ENCODE measurements at regions not wholly inside any gene's neighbourhood (a gene's known extent, or its start where the extent isn't known, plus 50 kb on each side); places are given as distances from the start of the nearest gene placed in this dataset.

- no peaks in the 10 kb centered on the region for H3K9me3 ChIP-seq (ENCODE audit: control insufficient read depth in 2 of 2, low read length in 2 of 2)
- no peak overlapping the region for H3K27ac ChIP-seq (ENCODE audit: low read depth in 2 of 2, low read length in 2 of 2)
Measured at GRCh38 chr18:24632158-24632988, 171.9 kb downstream of the HRH4 start.

GRCh38 chr18:24633121-24633520 lies 172.7 kb downstream of the HRH4 start:
- Histone ChIP-seq H3K36me3 (ENCODE audit: control insufficient read depth in 2 of 2, insufficient read depth in 2 of 2, low read length in 2 of 2) (no peaks in the 10 kb centered on the region), H3K9ac (ENCODE audit: low read depth in 1 of 2, low read length in 2 of 2) (no peak overlapping the region), H3K9me3 (ENCODE audit: control insufficient read depth in 2 of 2, low read length in 2 of 2) (no peaks in the 10 kb centered on the region), H3K4me3 (ENCODE audit: low read length in 2 of 2) (no peak overlapping the region), H3K27me3 (ENCODE audit: control insufficient read depth in 2 of 2, insufficient read depth in 2 of 2, low read length in 2 of 2) (no peaks in the 10 kb centered on the region), H3K27ac (ENCODE audit: low read depth in 2 of 2, low read length in 2 of 2) (no peak overlapping the region), H3K4me1 (ENCODE audit: control insufficient read depth in 2 of 2, insufficient read depth in 2 of 2, low read length in 2 of 2) (no peaks in the 10 kb centered on the region)

More at GRCh38 chr18:24632158-24632988, 171.9 kb downstream of the HRH4 start:
- Histone ChIP-seq H3K9ac (ENCODE audit: low read depth in 1 of 2, low read length in 2 of 2) (no peak overlapping the region), H3K4me1 (ENCODE audit: control insufficient read depth in 2 of 2, insufficient read depth in 2 of 2, low read length in 2 of 2) (no peaks in the 10 kb centered on the region), H3K36me3 (ENCODE audit: control insufficient read depth in 2 of 2, insufficient read depth in 2 of 2, low read length in 2 of 2) (no peaks in the 10 kb centered on the region), H3K27me3 (ENCODE audit: control insufficient read depth in 2 of 2, insufficient read depth in 2 of 2, low read length in 2 of 2) (no peaks in the 10 kb centered on the region), H3K4me3 (ENCODE audit: low read length in 2 of 2) (no peak overlapping the region)

- Histone ChIP-seq H3K9me3 (ENCODE audit: control insufficient read depth in 2 of 2, low read length in 2 of 2) (no peaks in the 10 kb centered on the region), H3K4me3 (ENCODE audit: low read length in 2 of 2) (no peak overlapping the region), H3K36me3 (ENCODE audit: control insufficient read depth in 2 of 2, insufficient read depth in 2 of 2, low read length in 2 of 2) (no peaks in the 10 kb centered on the region), H3K9ac (ENCODE audit: low read depth in 1 of 2, low read length in 2 of 2) (no peak overlapping the region), H3K4me1 (ENCODE audit: control insufficient read depth in 2 of 2, insufficient read depth in 2 of 2, low read length in 2 of 2) (no peaks in the 10 kb centered on the region), H3K27me3 (ENCODE audit: control insufficient read depth in 2 of 2, insufficient read depth in 2 of 2, low read length in 2 of 2) (no peaks in the 10 kb centered on the region), H3K27ac (ENCODE audit: low read depth in 2 of 2, low read length in 2 of 2) (no peak overlapping the region)
Measured at GRCh38 chr18:24649571-24649970, 189.1 kb downstream of the HRH4 start.

GRCh38 chr18:24651434-24651833 lies 191.0 kb downstream of the HRH4 start:
- no peaks in the 10 kb centered on the region for H3K9me3 ChIP-seq (ENCODE audit: control insufficient read depth in 2 of 2, low read length in 2 of 2)
- H3K4me1 ChIP-seq (ENCODE audit: control insufficient read depth in 2 of 2, insufficient read depth in 2 of 2, low read length in 2 of 2) = no peaks in the 10 kb centered on the region
- no peak overlapping the region for H3K27ac ChIP-seq (ENCODE audit: low read depth in 2 of 2, low read length in 2 of 2)
- H3K9ac ChIP-seq (ENCODE audit: low read depth in 1 of 2, low read length in 2 of 2) = no peak overlapping the region
- no peaks in the 10 kb centered on the region for H3K27me3 ChIP-seq (ENCODE audit: control insufficient read depth in 2 of 2, insufficient read depth in 2 of 2, low read length in 2 of 2)
- H3K4me3 ChIP-seq (ENCODE audit: low read length in 2 of 2) = no peak overlapping the region
- no peaks in the 10 kb centered on the region for H3K36me3 ChIP-seq (ENCODE audit: control insufficient read depth in 2 of 2, insufficient read depth in 2 of 2, low read length in 2 of 2)

GRCh38 chr18:24656050-24656449 lies 195.6 kb downstream of the HRH4 start:
- Histone ChIP-seq H3K4me3 (ENCODE audit: low read length in 2 of 2) (no peak overlapping the region), H3K36me3 (ENCODE audit: control insufficient read depth in 2 of 2, insufficient read depth in 2 of 2, low read length in 2 of 2) (no peaks in the 10 kb centered on the region), H3K9me3 (ENCODE audit: control insufficient read depth in 2 of 2, low read length in 2 of 2) (no peaks in the 10 kb centered on the region), H3K9ac (ENCODE audit: low read depth in 1 of 2, low read length in 2 of 2) (no peak overlapping the region), H3K4me1 (ENCODE audit: control insufficient read depth in 2 of 2, insufficient read depth in 2 of 2, low read length in 2 of 2) (peaks cover 4 to 5% of the 10 kb centered on the region in 2 donors), H3K27ac (ENCODE audit: low read depth in 2 of 2, low read length in 2 of 2) (peak overlapping the region in 1 of 2 donors; percentile 9), H3K27me3 (ENCODE audit: control insufficient read depth in 2 of 2, insufficient read depth in 2 of 2, low read length in 2 of 2) (no peaks in the 10 kb centered on the region)

- Histone ChIP-seq H3K9ac (ENCODE audit: low read depth in 1 of 2, low read length in 2 of 2) (no peak overlapping the region), H3K4me1 (ENCODE audit: control insufficient read depth in 2 of 2, insufficient read depth in 2 of 2, low read length in 2 of 2) (peaks cover 4 to 5% of the 10 kb centered on the region in 2 donors), H3K9me3 (ENCODE audit: control insufficient read depth in 2 of 2, low read length in 2 of 2) (no peaks in the 10 kb centered on the region), H3K4me3 (ENCODE audit: low read length in 2 of 2) (no peak overlapping the region), H3K27ac (ENCODE audit: low read depth in 2 of 2, low read length in 2 of 2) (peak overlapping the region in 1 of 2 donors; percentile 21), H3K27me3 (ENCODE audit: control insufficient read depth in 2 of 2, insufficient read depth in 2 of 2, low read length in 2 of 2) (no peaks in the 10 kb centered on the region), H3K36me3 (ENCODE audit: control insufficient read depth in 2 of 2, insufficient read depth in 2 of 2, low read length in 2 of 2) (no peaks in the 10 kb centered on the region)
Measured at GRCh38 chr18:24656551-24657443, 196.4 kb downstream of the HRH4 start.

GRCh38 chr18:24657444-24657842 lies 197.0 kb downstream of the HRH4 start:
- Histone ChIP-seq H3K9ac (ENCODE audit: low read depth in 1 of 2, low read length in 2 of 2) (no peak overlapping the region), H3K4me3 (ENCODE audit: low read length in 2 of 2) (no peak overlapping the region), H3K9me3 (ENCODE audit: control insufficient read depth in 2 of 2, low read length in 2 of 2) (no peaks in the 10 kb centered on the region), H3K36me3 (ENCODE audit: control insufficient read depth in 2 of 2, insufficient read depth in 2 of 2, low read length in 2 of 2) (no peaks in the 10 kb centered on the region), H3K27me3 (ENCODE audit: control insufficient read depth in 2 of 2, insufficient read depth in 2 of 2, low read length in 2 of 2) (no peaks in the 10 kb centered on the region), H3K4me1 (ENCODE audit: control insufficient read depth in 2 of 2, insufficient read depth in 2 of 2, low read length in 2 of 2) (peaks cover 4 to 5% of the 10 kb centered on the region in 2 donors), H3K27ac (ENCODE audit: low read depth in 2 of 2, low read length in 2 of 2) (peak overlapping the region in 1 of 2 donors; percentile 1)

- Histone ChIP-seq H3K4me3 (ENCODE audit: low read length in 2 of 2) (no peak overlapping the region), H3K9me3 (ENCODE audit: control insufficient read depth in 2 of 2, low read length in 2 of 2) (no peaks in the 10 kb centered on the region), H3K4me1 (ENCODE audit: control insufficient read depth in 2 of 2, insufficient read depth in 2 of 2, low read length in 2 of 2) (peaks cover 4 to 5% of the 10 kb centered on the region in 2 donors), H3K27me3 (ENCODE audit: control insufficient read depth in 2 of 2, insufficient read depth in 2 of 2, low read length in 2 of 2) (no peaks in the 10 kb centered on the region), H3K27ac (ENCODE audit: low read depth in 2 of 2, low read length in 2 of 2) (no peak overlapping the region), H3K9ac (ENCODE audit: low read depth in 1 of 2, low read length in 2 of 2) (no peak overlapping the region), H3K36me3 (ENCODE audit: control insufficient read depth in 2 of 2, insufficient read depth in 2 of 2, low read length in 2 of 2) (no peaks in the 10 kb centered on the region)
Measured at GRCh38 chr18:24658302-24658701, 197.9 kb downstream of the HRH4 start.

GRCh38 chr18:24659827-24660720 lies 199.6 kb downstream of the HRH4 start:
- Histone ChIP-seq H3K9me3 (ENCODE audit: control insufficient read depth in 2 of 2, low read length in 2 of 2) (no peaks in the 10 kb centered on the region), H3K27ac (ENCODE audit: low read depth in 2 of 2, low read length in 2 of 2) (peak overlapping the region; percentile 47 to 52), H3K27me3 (ENCODE audit: control insufficient read depth in 2 of 2, insufficient read depth in 2 of 2, low read length in 2 of 2) (no peaks in the 10 kb centered on the region), H3K36me3 (ENCODE audit: control insufficient read depth in 2 of 2, insufficient read depth in 2 of 2, low read length in 2 of 2) (no peaks in the 10 kb centered on the region), H3K4me3 (ENCODE audit: low read length in 2 of 2) (peak overlapping the region; percentile 63 to 83), H3K4me1 (ENCODE audit: control insufficient read depth in 2 of 2, insufficient read depth in 2 of 2, low read length in 2 of 2) (peaks cover 4 to 5% of the 10 kb centered on the region in 2 donors), H3K9ac (ENCODE audit: low read depth in 1 of 2, low read length in 2 of 2) (peak overlapping the region; percentile 56 to 61)
